Kidney (tissue), 13 donors: ENCODE measurements at regions not wholly inside any gene's neighbourhood (a gene's known extent, or its start where the extent isn't known, plus 50 kb on each side); places are given as distances from the start of the nearest gene placed in this dataset.

Experiments
- DNase-seq, 5 donors: peaks; one replicate each; pipeline ENCODE4 v3.0.0-alpha.2; 2013 to 2020
- FAIRE-seq: peaks from 2 replicates; lab custom pipeline; 2012; peaks lifted over from hg19 to GRCh38; lab: Jason Lieb, UNC
- H3K27ac ChIP-seq, 2 donors: one replicate each; pipeline ENCODE4 v1.7.0; 2013; ENCODE audit warnings: low read depth in 2 of 2, low read length in 2 of 2, inconsistent platforms in 1 of 2
- H3K27me3 ChIP-seq: one replicate; pipeline ENCODE4 v1.7.1; 2013; ENCODE audit warnings: low read length, inconsistent platforms; ENCODE audit not compliant: control insufficient read depth, insufficient read depth
- H3K36me3 ChIP-seq, 3 donors: one replicate each; pipeline versions ENCODE4 v1.7.0 to v1.7.1; 2013; ENCODE audit warnings: low read length in 3 of 3, control low read depth in 1 of 3, inconsistent platforms in 1 of 3; ENCODE audit not compliant: insufficient read depth in 3 of 3, control insufficient read depth in 2 of 3
- H3K4me1 ChIP-seq, 3 donors: one replicate each; pipeline versions ENCODE4 v1.7.0 to v1.7.1; 2013; ENCODE audit warnings: low read length in 3 of 3, inconsistent platforms in 1 of 3, low read depth in 1 of 3; ENCODE audit not compliant: control insufficient read depth in 2 of 3, insufficient read depth in 2 of 3
- H3K4me3 ChIP-seq, 3 donors: one replicate each; pipeline versions ENCODE4 v1.7.0 to v1.8.1; 2013; ENCODE audit warnings: low read length in 3 of 3, control low read depth in 1 of 3, inconsistent platforms in 1 of 3
- H3K9ac ChIP-seq, 3 donors: one replicate each; pipeline versions ENCODE4 v1.7.0 to v1.7.1; 2013; ENCODE audit warnings: low read length in 3 of 3, control low read depth in 1 of 3, inconsistent platforms in 1 of 3
- H3K9me3 ChIP-seq, 3 donors: one replicate each; pipeline versions ENCODE4 v1.7.0 to v1.7.1; 2013; ENCODE audit warnings: low read length in 3 of 3, control low read depth in 1 of 3, inconsistent platforms in 1 of 3; ENCODE audit not compliant: control insufficient read depth in 2 of 3, insufficient read depth in 1 of 3
- intact Hi-C: fragments of 100-400 bp; cut with DNase I; formaldehyde crosslinking; loops from one replicate; pipeline ENCODE4 v1.11.1; 2022
- TF ChIP-seq, protein P1 (sequence below): IDR thresholded peaks from 3 replicates; pipeline ENCODE4 v1.5.1; 2012; ENCODE audit warnings: mild to moderate bottlenecking, moderate library complexity, borderline replicate concordance; ENCODE audit not compliant: insufficient read depth; ENCODE audit errors: extremely low read depth
- donor health status: control.
- donor health status: control.
- donor health status: control.
- donor health status: control.
- donor health status: control.
- donor health status: DM: yes; HTN: yes; CAD: no.
- donor health status: Normal renal cell carcinoma (clear cell type).

DNA sequence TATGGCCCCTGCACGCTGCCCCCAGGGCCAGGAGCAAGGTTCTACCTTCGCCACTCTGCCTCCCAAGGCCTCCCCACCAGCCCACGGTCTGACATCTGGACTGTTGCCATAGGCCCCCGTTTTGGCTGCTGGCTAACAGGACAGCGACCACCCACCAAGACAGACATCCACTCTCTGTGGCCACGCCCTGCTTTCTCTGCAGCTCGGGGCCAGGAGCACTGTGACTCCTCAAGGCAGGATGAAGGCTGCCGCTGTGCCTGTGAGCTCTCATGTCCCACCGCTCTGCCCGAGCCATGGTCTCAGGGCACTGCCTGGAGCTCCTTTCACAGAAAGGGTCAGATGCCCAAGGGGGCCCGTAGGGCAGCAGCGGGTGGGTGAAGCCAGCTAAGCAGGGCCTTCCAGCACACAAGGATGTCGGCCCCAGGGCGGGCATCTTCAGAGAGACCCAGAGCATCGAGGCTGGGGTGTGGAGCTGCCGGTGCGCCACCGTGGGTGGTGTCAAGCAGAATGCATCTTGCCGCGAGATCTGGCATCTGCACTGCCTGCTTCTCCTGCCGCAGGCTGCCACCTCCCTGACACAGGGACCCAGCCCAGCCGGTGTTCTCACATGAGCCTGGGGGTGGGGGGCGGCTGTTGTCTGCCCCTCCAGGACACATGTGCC is 92.2 kb upstream of the ADAMTS2 start:
- peaks cover 0 to 7% (median 0%) of the 10 kb centered on the region in 3 donors for H3K9me3 ChIP-seq
- TF ChIP-seq, protein P1, sequence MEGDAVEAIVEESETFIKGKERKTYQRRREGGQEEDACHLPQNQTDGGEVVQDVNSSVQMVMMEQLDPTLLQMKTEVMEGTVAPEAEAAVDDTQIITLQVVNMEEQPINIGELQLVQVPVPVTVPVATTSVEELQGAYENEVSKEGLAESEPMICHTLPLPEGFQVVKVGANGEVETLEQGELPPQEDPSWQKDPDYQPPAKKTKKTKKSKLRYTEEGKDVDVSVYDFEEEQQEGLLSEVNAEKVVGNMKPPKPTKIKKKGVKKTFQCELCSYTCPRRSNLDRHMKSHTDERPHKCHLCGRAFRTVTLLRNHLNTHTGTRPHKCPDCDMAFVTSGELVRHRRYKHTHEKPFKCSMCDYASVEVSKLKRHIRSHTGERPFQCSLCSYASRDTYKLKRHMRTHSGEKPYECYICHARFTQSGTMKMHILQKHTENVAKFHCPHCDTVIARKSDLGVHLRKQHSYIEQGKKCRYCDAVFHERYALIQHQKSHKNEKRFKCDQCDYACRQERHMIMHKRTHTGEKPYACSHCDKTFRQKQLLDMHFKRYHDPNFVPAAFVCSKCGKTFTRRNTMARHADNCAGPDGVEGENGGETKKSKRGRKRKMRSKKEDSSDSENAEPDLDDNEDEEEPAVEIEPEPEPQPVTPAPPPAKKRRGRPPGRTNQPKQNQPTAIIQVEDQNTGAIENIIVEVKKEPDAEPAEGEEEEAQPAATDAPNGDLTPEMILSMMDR = no peak
- DNase-seq (no peak), FAIRE-seq (no peak)
- H3K36me3 ChIP-seq = no peaks in the 10 kb centered on the region
- no peak overlapping the region for H3K4me3 ChIP-seq
- H3K27me3 ChIP-seq = no peaks in the 10 kb centered on the region
- H3K27ac ChIP-seq = no peak overlapping the region
- no peaks in the 10 kb centered on the region for H3K4me1 ChIP-seq
- H3K9ac ChIP-seq = no peak overlapping the region
- intact Hi-C loops = no loop called here

DNA sequence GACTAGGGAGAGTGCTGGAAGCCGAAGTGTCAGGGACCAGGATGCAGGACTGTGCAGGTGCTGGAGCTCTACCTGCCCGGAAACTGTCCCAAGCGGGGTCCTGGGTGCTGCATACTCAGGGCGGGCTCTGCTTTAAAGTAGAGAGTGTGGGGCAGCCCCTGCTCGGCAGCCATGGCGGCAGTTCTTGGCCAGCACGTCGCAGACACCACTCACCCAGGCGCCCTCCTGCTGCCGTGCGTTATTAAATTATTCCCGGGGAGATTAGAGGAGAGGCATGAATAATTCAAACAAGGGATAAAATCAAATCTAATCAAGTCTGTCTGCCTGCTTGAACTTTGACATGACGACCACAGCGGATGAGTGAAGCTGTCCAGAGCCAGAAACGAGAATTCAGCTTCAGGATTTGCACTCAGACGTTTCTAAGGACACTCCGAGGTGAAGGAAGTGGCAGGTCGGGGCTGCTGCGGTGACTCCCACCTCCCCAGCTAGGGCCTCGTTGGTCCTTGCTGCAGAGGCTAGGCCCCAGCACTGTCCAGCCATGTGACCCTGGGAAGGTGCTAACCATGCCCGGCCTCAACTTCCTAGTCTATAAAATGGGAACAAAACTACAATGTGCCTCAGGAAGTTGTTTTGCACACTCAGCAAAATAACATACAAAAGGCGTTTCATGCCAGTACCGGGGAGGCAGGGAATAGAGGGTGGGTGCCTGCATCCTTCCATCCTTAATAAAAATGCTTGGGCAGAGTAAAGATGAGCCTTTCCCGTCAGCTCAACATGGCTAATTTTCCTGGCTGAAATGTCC is 91.3 kb upstream of the ADAMTS2 start:
- intact Hi-C loops = no loop called here
- TF ChIP-seq, protein P1 = no peak
- FAIRE-seq = no peak
- Histone ChIP-seq H3K9me3 (peaks cover 0 to 7% (median 0%) of the 10 kb centered on the region in 3 donors), H3K27ac (no peak overlapping the region), H3K4me1 (no peaks in the 10 kb centered on the region), H3K4me3 (no peak overlapping the region), H3K36me3 (no peaks in the 10 kb centered on the region), H3K9ac (no peak overlapping the region), H3K27me3 (no peaks in the 10 kb centered on the region)
- no peak for DNase-seq

DNA sequence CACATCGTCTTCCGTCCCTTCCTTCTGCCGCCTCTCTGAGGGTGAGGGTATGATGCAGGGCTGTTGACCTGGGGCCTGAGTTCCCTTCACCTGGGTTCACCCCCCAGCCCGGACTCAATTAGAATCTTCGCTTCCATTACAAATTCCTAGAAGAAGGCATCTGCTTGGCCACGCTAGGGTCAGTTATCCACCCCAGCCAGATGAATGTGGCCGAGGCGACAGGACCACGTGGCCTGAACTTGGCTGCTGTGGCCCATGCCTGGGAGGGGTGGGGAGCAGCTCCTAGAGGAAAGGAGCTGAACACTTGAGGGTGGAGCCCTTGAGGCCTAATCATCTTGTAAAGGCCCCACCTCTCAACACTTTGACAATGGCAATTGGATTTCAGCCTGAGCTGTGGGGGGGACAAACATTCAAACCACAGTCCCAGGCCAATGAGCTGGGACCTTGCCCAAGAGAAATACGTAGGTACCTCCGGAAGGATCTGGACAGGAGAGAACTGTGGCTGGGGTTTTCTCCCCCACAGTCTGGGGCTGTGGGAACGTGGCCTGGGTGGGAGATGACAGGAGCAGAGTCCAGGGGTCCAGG is 90.6 kb upstream of the ADAMTS2 start:
- no peaks in the 10 kb centered on the region for H3K27me3 ChIP-seq
- no peak for DNase-seq

More for the DNA sequence above, 90.6 kb upstream of the ADAMTS2 start:
- Histone ChIP-seq H3K36me3 (no peaks in the 10 kb centered on the region), H3K4me3 (no peak overlapping the region), H3K27ac (no peak overlapping the region), H3K9ac (no peak overlapping the region), H3K9me3 (peaks cover 0 to 7% (median 0%) of the 10 kb centered on the region in 3 donors), H3K4me1 (no peaks in the 10 kb centered on the region)
- intact Hi-C loops = no loop called here
- FAIRE-seq = no peak
- TF ChIP-seq, protein P1 = no peak
